Suprapubic skin (tissue), 4 donors: ENCODE measurements at regions not wholly inside any gene's neighbourhood (a gene's known extent, or its start where the extent isn't known, plus 50 kb on each side); places are given as distances from the start of the nearest gene placed in this dataset.

Experiments
- CTCF ChIP-seq, 2 donors: fragments of 200-600 bp in 1 of 2; fragments of 450-650 bp in 1 of 2; sonication (generic) in 1 of 2; IDR thresholded peaks; one replicate each; pipeline ENCODE4 v1.5.1; 2016 to 2019; ENCODE audit warnings: antibody characterized with exemption in 2 of 2, mild to moderate bottlenecking in 1 of 2, moderate library complexity in 1 of 2
- POLR2A ChIP-seq, 2 donors: fragments of 450-650 bp; IDR thresholded peaks; one replicate each; pipeline ENCODE4 v1.6.1; 2017; ENCODE audit warnings: antibody characterized with exemption in 2 of 2, mild to moderate bottlenecking in 2 of 2, moderate library complexity in 2 of 2
- POLR2AphosphoS5 ChIP-seq, 3 donors: sonication (generic); formaldehyde crosslinking; IDR thresholded peaks; one replicate each; pipeline ENCODE4 v1.6.1; 2017; ENCODE audit warnings: antibody characterized with exemption in 3 of 3

DNA sequence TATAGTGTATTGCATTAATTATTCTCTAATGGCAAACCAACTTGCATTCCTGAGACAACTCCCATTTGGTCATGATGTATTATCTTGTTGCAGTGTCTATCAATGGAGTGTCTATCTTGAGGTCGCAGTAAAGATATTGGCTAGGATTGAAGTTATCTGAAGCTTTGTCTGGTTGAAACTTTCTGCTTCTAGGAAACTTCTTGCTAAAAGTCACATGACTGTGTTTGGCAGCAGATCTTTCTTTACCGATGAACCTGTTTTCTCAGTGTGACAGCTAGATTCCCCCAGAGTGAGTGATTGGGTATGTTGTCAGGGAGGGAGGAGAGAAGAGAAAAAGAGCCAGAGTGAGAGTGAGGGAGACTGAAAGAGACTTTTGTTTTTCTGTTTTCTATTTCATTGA lies 119.6 kb downstream of the QPCT start:
- no peak for TF ChIP-seq CTCF (IDR thresholded peaks at IDR 0.05)
- no peak for TF ChIP-seq POLR2AphosphoS5 (IDR thresholded peaks at IDR 0.05)
- no peak for TF ChIP-seq POLR2A (IDR thresholded peaks at IDR 0.05)
